ENCODE measurements at regions not wholly inside any gene's neighbourhood (a gene's known extent, or its start where the extent isn't known, plus 50 kb on each side); places are given as distances from the start of the nearest gene placed in this dataset.

DNA sequence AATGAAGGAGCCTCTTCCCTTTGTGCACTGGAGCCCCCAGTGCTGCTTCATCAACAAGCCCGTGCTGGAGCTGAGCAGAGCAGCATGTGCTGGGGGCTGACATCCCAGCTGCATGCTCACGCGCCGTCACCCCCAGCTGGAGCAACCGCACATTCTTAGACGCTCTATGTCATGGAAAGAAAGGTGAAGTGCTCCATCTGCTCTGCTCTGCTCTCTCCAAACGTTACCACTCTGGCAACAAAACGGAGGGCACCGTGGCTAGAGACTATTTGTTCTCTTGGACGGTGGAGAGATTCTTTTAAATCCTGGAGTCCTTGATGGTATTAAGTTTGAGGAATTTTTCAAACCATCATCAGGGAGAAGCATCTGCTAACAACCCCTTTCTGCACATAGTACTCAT is 208.4 kb downstream of the C12orf75 start:
- TF ChIP-seq CREB1 (IDR thresholded peaks at IDR 0.05; ENCODE audit: low read depth) = no peak
- TF ChIP-seq, protein P1, sequence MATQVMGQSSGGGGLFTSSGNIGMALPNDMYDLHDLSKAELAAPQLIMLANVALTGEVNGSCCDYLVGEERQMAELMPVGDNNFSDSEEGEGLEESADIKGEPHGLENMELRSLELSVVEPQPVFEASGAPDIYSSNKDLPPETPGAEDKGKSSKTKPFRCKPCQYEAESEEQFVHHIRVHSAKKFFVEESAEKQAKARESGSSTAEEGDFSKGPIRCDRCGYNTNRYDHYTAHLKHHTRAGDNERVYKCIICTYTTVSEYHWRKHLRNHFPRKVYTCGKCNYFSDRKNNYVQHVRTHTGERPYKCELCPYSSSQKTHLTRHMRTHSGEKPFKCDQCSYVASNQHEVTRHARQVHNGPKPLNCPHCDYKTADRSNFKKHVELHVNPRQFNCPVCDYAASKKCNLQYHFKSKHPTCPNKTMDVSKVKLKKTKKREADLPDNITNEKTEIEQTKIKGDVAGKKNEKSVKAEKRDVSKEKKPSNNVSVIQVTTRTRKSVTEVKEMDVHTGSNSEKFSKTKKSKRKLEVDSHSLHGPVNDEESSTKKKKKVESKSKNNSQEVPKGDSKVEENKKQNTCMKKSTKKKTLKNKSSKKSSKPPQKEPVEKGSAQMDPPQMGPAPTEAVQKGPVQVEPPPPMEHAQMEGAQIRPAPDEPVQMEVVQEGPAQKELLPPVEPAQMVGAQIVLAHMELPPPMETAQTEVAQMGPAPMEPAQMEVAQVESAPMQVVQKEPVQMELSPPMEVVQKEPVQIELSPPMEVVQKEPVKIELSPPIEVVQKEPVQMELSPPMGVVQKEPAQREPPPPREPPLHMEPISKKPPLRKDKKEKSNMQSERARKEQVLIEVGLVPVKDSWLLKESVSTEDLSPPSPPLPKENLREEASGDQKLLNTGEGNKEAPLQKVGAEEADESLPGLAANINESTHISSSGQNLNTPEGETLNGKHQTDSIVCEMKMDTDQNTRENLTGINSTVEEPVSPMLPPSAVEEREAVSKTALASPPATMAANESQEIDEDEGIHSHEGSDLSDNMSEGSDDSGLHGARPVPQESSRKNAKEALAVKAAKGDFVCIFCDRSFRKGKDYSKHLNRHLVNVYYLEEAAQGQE (IDR thresholded peaks at IDR 0.05; ENCODE audit: low read depth) = no peak

DNA sequence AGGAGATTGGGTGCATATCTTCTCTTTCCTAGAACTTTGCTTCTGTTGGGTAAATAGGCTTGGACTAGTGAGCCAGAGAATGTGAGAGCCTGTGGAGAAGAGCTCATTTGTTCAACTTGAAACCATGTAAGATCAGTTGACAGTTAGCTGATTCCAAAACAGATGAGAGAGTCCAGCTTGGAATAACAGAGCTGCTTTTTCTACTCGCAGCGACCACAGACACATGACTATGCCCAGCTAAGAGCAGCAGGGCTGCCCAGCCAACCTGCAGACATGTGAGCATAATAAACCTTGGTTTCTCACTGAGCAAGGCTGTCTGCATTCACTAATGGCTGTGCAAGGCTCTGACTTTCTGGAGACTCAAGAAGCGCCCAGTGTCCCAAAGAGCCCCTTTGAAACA is 209.2 kb downstream of the C12orf75 start:
- TF ChIP-seq EGR1 (IDR thresholded peaks at IDR 0.05) (no peak), FOXM1 (IDR thresholded peaks at IDR 0.05; ENCODE audit: borderline replicate concordance, low read depth) (no peak), EP300 (IDR thresholded peaks at IDR 0.05; ENCODE audit: borderline replicate concordance) (no peak), RAD21 (IDR thresholded peaks at IDR 0.05; ENCODE audit: low read depth) (no peak), ZBTB7A (IDR thresholded peaks at IDR 0.05; ENCODE audit: low read depth) (no peak), TEAD4 (IDR thresholded peaks at IDR 0.05) (no peak), TAF1 (IDR thresholded peaks at IDR 0.05; ENCODE audit: low read depth) (no peak), CREB1 (IDR thresholded peaks at IDR 0.05; ENCODE audit: low read depth) (no peak), YY1 (IDR thresholded peaks at IDR 0.05; ENCODE audit: low read depth) (no peak), TCF12 (IDR thresholded peaks at IDR 0.05; ENCODE audit: low read depth) (no peak), CEBPB (IDR thresholded peaks at IDR 0.05) (no peak), NFIC (IDR thresholded peaks at IDR 0.05) (no peak)
- TF ChIP-seq, protein P1 (IDR thresholded peaks at IDR 0.05; ENCODE audit: low read depth) = no peak
- TF ChIP-seq, protein P2, sequence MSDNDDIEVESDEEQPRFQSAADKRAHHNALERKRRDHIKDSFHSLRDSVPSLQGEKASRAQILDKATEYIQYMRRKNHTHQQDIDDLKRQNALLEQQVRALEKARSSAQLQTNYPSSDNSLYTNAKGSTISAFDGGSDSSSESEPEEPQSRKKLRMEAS (IDR thresholded peaks at IDR 0.05) = no peak
- TF ChIP-seq, protein P3, sequence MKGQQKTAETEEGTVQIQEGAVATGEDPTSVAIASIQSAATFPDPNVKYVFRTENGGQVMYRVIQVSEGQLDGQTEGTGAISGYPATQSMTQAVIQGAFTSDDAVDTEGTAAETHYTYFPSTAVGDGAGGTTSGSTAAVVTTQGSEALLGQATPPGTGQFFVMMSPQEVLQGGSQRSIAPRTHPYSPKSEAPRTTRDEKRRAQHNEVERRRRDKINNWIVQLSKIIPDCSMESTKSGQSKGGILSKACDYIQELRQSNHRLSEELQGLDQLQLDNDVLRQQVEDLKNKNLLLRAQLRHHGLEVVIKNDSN (IDR thresholded peaks at IDR 0.05) = no peak

DNA sequence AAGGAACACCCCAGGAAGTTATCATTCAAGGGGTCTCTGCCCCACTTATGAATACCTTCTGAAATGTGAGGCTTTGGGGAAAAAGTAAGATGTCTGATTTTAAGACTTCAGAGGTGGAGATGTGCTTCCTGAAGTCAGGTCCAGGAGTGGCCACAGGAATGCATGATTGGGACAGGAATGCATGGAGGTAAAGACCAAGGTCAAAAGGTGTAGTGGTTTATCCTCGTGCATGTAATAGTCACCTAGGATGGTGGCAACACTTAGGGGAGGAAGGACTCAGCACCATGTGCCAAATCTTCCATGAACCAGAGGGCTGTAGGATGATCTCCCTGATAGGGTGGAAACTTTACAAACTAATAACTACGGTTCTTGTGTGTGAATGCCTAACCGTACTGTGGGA is 217.3 kb downstream of the C12orf75 start:
- no peak for TF ChIP-seq EGR1 (IDR thresholded peaks at IDR 0.05)
- no peak for TF ChIP-seq RAD21 (IDR thresholded peaks at IDR 0.05; ENCODE audit: low read depth)
- TF ChIP-seq, protein P1 (IDR thresholded peaks at IDR 0.05; ENCODE audit: low read depth) = no peak
- TF ChIP-seq TEAD4 (IDR thresholded peaks at IDR 0.05) = no peak
- no peak for TF ChIP-seq NFIC (IDR thresholded peaks at IDR 0.05)
- TF ChIP-seq TCF12 (IDR thresholded peaks at IDR 0.05; ENCODE audit: low read depth) = no peak

DNA sequence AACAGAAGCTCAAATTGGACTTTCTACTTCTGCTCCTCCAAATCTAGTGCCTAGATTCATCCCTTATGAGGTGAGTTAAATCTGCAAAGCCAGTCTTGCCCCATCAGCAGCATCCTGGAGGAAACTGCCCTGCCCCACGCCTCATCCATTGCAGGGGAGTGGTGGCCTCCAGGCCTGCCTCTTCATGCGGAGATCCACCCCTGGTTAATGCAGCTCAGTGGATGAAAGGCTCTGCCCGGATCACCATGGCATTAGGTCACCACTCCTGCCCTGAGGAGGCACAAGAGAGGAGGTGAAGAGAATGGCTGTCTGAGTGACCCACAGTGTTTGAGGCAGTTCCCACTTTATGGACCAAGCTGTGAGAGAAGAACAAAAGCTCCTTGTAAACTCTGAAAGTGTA is 218.1 kb downstream of the C12orf75 start:
- TF ChIP-seq, protein P3 (IDR thresholded peaks at IDR 0.05) = no peak
- TF ChIP-seq NFIC (IDR thresholded peaks at IDR 0.05) = no peak

DNA sequence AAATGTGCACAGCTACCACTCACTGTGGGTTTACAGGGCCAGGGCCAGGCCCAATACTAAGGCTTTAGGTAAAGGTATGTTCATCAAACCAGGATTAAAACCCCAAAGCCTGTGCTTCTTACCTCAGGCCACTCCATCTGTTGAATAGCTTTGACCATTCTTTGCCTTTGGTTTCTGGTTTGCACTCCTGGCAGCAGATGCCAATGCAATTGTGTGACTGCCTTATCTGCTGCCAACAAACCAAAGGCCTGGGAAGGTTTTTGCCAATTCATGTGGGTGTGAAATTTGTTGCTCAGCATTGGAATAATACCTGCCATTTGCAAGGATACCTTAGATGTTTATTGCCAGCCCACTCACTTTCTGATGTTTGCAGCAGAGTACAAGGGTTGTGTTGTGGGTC is 221.6 kb downstream of the C12orf75 start:
- TF ChIP-seq TEAD4 (IDR thresholded peaks at IDR 0.05) = no peak
- no peak for TF ChIP-seq TCF12 (IDR thresholded peaks at IDR 0.05; ENCODE audit: low read depth)
- no peak for TF ChIP-seq YY1 (IDR thresholded peaks at IDR 0.05; ENCODE audit: low read depth)
- no peak for TF ChIP-seq NFIC (IDR thresholded peaks at IDR 0.05)
- TF ChIP-seq TAF1 (IDR thresholded peaks at IDR 0.05; ENCODE audit: low read depth) = no peak
- no peak for TF ChIP-seq CEBPB (IDR thresholded peaks at IDR 0.05)
- TF ChIP-seq ZBTB7A (IDR thresholded peaks at IDR 0.05; ENCODE audit: low read depth) = no peak
- no peak for TF ChIP-seq EGR1 (IDR thresholded peaks at IDR 0.05)
- no peak for TF ChIP-seq RAD21 (IDR thresholded peaks at IDR 0.05; ENCODE audit: low read depth)
- TF ChIP-seq, protein P3 (IDR thresholded peaks at IDR 0.05) = no peak
- TF ChIP-seq CREB1 (IDR thresholded peaks at IDR 0.05; ENCODE audit: low read depth) = no peak
- TF ChIP-seq, protein P1 (IDR thresholded peaks at IDR 0.05; ENCODE audit: low read depth) = no peak
- TF ChIP-seq FOXM1 (IDR thresholded peaks at IDR 0.05; ENCODE audit: borderline replicate concordance, low read depth) = no peak
- TF ChIP-seq, protein P2 (IDR thresholded peaks at IDR 0.05) = no peak
- TF ChIP-seq EP300 (IDR thresholded peaks at IDR 0.05; ENCODE audit: borderline replicate concordance) = no peak
